ENCODE measurements at regions not wholly inside any gene's neighbourhood (a gene's known extent, or its start where the extent isn't known, plus 50 kb on each side); places are given as distances from the start of the nearest gene placed in this dataset.
"Not testable (repeated sequence)": the region's sequence is repeated elsewhere in the genome, so short reads cannot be mapped to it uniquely, and the experiment has no call there.

DNA sequence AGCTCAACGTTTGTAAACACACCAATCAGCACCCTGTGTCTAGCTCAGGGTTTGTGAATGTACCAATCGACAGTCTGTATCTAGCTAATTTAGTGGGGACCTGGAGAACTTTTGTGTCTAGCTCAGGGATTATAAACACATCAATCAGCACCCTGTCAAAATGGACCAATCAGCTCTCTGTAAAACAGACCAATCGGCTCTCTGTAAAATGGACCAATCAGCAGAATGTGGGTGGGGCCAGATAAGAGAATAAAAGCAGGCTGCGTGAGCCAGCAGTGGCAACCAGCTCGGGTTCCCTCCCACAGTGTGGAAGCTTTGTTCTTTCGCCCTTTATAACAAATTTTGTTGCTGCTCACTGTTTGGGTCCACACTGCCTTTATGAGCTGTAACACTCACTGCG lies 136.3 kb upstream of the JADE1 start:
- DNase-seq, H3K27me3 Mint-ChIP-seq, H3K9me3 Mint-ChIP-seq, H3K4me1 Mint-ChIP-seq, H3K4me3 Mint-ChIP-seq, H3K36me3 Mint-ChIP-seq, CTCF ChIA-PET, H3K27ac Mint-ChIP-seq: not testable (repeated sequence)

DNA sequence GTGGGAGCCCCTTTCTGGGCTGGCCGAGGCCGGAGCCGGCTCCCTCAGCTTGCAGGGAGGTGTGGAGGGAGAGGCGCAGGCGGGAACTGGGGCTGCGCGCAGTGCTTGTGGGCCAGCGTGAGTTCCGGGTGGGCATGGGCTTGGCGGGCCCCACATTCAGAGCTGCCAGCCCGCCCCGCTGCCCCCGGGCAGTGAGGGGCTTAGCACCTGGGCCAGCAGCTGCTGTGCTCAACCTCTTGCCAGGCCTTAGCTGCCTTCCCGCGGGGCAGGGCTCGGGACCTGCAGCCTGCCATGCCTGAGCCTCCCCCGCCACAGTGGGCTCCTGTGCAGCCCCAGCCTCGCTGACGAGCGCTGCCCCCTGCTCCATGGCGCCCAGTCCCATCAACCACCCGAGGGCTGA lies 136.9 kb upstream of the JADE1 start:
- H3K4me1 Mint-ChIP-seq, H3K4me3 Mint-ChIP-seq, DNase-seq, H3K9me3 Mint-ChIP-seq, H3K27ac Mint-ChIP-seq, H3K36me3 Mint-ChIP-seq, H3K27me3 Mint-ChIP-seq, CTCF ChIA-PET: not testable (repeated sequence)

DNA sequence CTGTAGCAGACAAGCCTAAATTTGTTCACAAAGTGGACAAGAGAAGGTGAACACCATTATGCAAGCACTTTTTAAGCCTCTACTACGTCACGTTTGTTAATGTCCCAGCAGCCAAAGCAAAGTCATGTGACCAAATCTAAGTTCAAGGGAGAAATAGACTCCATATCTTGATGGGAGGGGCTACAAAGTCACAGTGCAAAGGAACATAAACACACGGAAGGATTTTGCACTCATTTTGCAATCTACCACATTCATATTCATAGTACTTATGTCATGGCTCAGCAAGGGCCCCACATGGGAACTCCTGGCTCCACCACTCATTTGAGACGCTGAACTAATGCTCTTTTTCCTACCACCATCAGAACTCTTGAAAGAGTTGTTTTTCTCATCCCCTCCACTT lies 139.0 kb upstream of the JADE1 start:
- no peaks in the 10 kb centered on the region for H3K4me1 Mint-ChIP-seq
- H3K27me3 Mint-ChIP-seq: no peaks in the 10 kb centered on the region
- no peak overlapping the region for H3K27ac Mint-ChIP-seq
- no peak for DNase-seq
- H3K36me3 Mint-ChIP-seq: no peaks in the 10 kb centered on the region
- CTCF ChIA-PET: no interaction called here
- H3K4me3 Mint-ChIP-seq: no peak overlapping the region
- no peaks in the 10 kb centered on the region for H3K9me3 Mint-ChIP-seq

DNA sequence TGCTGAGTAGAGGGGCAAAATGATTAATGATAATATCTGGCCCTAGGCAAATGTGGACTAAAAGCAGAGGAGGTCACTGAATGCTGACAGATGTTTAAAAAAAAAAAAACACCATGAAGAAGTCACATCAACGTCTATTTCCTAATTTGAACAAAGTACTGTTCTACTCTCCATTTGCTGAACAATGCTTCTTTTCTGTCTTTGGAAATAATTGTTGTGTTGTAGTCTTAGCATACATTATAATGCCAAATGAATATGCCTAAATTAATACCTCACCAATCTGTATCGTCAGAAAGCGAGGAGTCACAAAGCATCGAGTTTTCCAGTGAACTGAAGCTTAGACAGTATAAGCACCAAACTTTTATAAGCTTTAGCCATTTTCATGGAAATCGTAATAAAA lies 140.9 kb upstream of the JADE1 start:
- no peaks in the 10 kb centered on the region for H3K9me3 Mint-ChIP-seq
- DNase-seq: no peak
- CTCF ChIA-PET: no interaction called here
- H3K4me1 Mint-ChIP-seq: no peaks in the 10 kb centered on the region
- no peaks in the 10 kb centered on the region for H3K36me3 Mint-ChIP-seq
- H3K27me3 Mint-ChIP-seq: no peaks in the 10 kb centered on the region
- H3K4me3 Mint-ChIP-seq: no peak overlapping the region
- no peak overlapping the region for H3K27ac Mint-ChIP-seq

DNA sequence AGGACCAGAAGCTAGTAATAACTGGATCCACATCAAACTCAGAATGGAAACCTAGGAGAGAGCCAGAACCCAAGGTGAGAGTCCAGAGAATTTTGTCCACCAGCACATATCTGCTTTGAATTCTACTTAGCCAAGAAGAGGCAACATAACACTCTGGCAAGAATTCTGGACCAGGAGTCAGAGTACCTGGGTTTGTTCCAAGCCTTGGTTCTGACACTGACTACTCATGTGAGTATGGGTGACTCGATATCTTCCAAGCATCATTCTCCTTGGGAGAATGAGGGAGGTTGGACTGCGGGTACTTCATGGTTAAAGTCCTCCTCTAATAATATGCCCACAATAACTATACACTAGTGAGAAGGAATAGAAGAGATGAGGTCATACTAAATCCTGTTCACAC lies 144.0 kb upstream of the JADE1 start:
- H3K27ac Mint-ChIP-seq: no peak overlapping the region
- DNase-seq: no peak
- CTCF ChIA-PET: no interaction called here
- H3K4me3 Mint-ChIP-seq: no peak overlapping the region
- H3K9me3 Mint-ChIP-seq: no peaks in the 10 kb centered on the region
- no peaks in the 10 kb centered on the region for H3K27me3 Mint-ChIP-seq
- peaks cover 3% of the 10 kb centered on the region for H3K4me1 Mint-ChIP-seq
- H3K36me3 Mint-ChIP-seq: no peaks in the 10 kb centered on the region

DNA sequence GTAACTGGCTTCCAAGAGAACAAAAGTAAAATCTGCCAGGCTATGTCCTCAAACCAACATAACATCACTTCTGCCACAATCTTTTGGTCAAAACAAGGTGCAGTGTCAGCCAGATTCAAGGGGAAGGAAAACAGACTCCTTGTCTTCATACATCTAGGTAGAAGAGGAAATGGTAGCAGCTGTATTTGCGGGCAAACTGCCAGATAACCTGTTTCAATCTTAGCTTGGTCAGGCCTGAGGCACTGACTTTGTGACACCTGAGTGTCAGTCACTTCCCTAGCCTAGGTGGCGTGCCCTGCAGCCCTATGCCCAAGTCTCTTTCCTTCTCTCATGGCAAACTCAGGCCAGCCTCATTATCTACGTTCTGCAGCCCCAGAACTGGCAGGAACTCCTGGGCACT lies 146.2 kb upstream of the JADE1 start:
- Mint-ChIP-seq H3K4me1 (peaks cover 3% of the 10 kb centered on the region), H3K9me3 (no peaks in the 10 kb centered on the region), H3K36me3 (no peaks in the 10 kb centered on the region), H3K4me3 (no peak overlapping the region), H3K27ac (no peak overlapping the region), H3K27me3 (no peaks in the 10 kb centered on the region)
- CTCF ChIA-PET: no interaction called here
- no peak for DNase-seq

DNA sequence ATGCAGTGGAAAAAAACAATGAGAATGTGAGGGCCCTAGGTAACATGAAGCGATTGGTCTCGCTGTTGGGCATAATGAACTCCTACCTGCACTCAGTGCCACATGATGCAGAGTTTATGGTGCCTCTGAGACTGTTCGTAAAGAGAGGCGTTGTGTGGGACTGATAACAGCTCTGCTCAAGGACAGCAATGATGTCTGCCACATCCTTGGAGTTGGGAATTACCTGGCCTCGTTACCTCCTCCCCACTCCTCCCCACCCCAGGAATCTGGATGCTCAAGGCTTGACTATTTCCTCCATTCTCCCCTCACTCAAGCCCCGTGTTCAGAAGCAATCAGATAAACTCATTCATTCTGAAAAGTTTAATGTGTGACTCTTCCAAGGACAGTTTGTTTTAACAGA lies 148.0 kb upstream of the JADE1 start:
- Mint-ChIP-seq H3K9me3 (no peaks in the 10 kb centered on the region), H3K4me1 (peaks cover 3% of the 10 kb centered on the region), H3K36me3 (no peaks in the 10 kb centered on the region), H3K27ac (no peak overlapping the region), H3K4me3 (no peak overlapping the region), H3K27me3 (no peaks in the 10 kb centered on the region)
- no peak for DNase-seq
- CTCF ChIA-PET: no interaction called here

DNA sequence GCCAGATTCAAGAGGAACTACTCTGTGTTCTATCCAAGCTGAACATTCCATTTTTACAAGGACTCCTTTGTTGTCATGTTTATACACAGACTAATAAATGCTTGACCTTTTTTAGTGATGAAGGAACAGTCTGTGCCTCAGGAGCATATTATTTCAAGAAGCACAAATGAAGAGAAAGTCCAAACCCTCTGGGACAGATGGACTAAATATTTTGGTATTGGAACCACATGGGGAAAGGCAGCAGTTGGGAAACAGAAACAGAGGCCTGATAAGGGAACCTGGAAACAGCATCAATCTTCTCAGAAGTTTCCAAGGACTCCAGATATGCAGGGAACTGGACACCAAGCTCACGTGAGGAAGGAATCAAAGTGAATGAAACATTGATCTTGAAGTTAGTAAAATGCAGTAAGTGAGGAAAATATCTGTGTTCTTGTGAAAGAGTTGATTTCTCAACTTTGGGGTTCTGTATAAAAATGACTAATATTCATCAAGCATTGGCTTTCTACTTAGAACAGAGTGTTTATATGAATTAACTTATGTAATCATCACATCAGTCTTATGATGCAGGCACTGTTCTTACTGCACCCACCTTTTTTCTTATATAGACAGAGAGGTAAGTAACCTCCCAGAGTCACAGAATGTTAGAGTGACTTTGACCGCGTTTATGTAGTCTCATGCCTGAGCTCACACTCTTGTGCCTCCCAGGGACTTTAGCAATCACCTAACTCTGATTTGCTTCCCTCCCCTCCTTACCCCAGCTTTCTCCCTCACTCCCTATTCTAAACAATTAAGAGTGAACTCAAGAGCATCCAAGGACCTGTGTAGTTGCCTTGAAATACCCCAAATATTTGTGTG lies 148.9 kb upstream of the JADE1 start:
- CTCF ChIA-PET: no interaction called here
- no peaks in the 10 kb centered on the region for H3K36me3 Mint-ChIP-seq

DNA sequence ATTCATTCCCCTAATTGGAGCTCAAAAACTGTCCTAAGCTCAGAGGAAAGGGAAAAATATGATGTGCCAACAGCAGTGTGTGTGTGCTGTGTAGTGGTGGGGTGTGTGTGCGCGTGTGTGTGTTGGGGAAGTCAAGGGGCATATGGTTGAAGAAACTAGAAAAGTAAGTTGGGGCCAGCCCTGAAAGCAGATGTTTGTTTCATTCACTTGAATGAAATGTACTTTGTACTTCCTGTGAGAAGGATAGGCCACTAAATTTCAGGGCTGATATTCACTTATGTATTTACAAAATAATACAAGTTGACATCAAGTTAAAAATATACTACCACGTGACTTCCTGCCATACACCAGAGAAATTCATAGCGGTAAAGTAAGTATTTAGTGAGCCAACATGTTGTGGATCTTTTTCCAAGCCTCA lies 151.3 kb upstream of the JADE1 start:
- CTCF ChIA-PET: no interaction called here
- peaks cover 3% of the 10 kb centered on the region for H3K27me3 Mint-ChIP-seq
- no peak overlapping the region for H3K27ac Mint-ChIP-seq
- H3K4me3 Mint-ChIP-seq: no peak overlapping the region
- no peaks in the 10 kb centered on the region for H3K9me3 Mint-ChIP-seq
- H3K4me1 Mint-ChIP-seq: peaks cover 3% of the 10 kb centered on the region
- DNase-seq: no peak
- no peaks in the 10 kb centered on the region for H3K36me3 Mint-ChIP-seq

More for the DNA sequence above, 148.9 kb upstream of the JADE1 start:
- H3K27ac Mint-ChIP-seq: no peak overlapping the region
- H3K9me3 Mint-ChIP-seq: no peaks in the 10 kb centered on the region
- H3K27me3 Mint-ChIP-seq: no peaks in the 10 kb centered on the region
- no peak overlapping the region for H3K4me3 Mint-ChIP-seq
- no peak for DNase-seq
- H3K4me1 Mint-ChIP-seq: peaks cover 3% of the 10 kb centered on the region

DNA sequence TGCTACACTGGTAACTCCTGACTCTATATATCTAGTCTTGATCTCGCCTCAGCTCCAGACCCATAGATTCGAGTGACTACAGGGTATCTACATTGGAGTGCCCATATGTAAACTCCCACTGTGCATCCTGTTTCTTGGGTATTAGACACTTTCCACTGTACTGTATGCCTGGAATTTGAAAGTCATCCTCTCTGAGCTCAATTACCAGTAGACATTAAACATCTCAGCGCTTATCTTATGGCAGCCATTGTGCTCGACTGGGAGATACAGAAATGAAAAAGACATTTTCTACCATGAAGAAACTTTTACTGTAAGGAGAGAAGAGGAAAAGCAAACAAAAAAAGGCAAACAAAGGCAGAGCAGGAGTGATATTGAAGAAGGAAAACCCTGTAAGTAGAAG lies 151.9 kb upstream of the JADE1 start:
- CTCF ChIA-PET: no interaction called here
- no peaks in the 10 kb centered on the region for H3K9me3 Mint-ChIP-seq
- peaks cover 3% of the 10 kb centered on the region for H3K27me3 Mint-ChIP-seq
- H3K4me1 Mint-ChIP-seq: no peaks in the 10 kb centered on the region
- no peak for DNase-seq
- no peaks in the 10 kb centered on the region for H3K36me3 Mint-ChIP-seq
- no peak overlapping the region for H3K4me3 Mint-ChIP-seq
- no peak overlapping the region for H3K27ac Mint-ChIP-seq

DNA sequence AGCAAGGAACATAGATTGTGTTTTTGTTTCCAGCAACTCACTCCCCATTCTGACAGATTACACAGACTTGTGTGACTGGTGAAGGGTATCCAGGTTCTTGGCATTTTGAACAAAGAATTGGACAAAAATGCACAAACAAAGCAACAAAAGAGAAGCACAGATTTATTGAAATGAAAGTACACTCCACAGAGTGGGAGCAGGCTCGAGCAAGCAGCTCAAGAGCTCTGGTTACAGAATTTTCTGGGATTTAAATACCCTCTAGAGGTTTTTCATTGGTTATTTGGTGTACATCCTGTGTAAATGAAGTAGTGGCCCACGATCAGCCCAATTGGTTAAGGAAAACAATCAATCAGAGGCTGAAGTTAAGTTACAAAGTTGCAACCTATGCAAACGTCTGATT lies 155.0 kb upstream of the JADE1 start:
- peaks cover 3% of the 10 kb centered on the region for H3K27me3 Mint-ChIP-seq
- no peaks in the 10 kb centered on the region for H3K36me3 Mint-ChIP-seq
- no peaks in the 10 kb centered on the region for H3K4me1 Mint-ChIP-seq
- H3K9me3 Mint-ChIP-seq: no peaks in the 10 kb centered on the region
- CTCF ChIA-PET: no interaction called here
- H3K27ac Mint-ChIP-seq: no peak overlapping the region
- no peak overlapping the region for H3K4me3 Mint-ChIP-seq
- DNase-seq: no peak

DNA sequence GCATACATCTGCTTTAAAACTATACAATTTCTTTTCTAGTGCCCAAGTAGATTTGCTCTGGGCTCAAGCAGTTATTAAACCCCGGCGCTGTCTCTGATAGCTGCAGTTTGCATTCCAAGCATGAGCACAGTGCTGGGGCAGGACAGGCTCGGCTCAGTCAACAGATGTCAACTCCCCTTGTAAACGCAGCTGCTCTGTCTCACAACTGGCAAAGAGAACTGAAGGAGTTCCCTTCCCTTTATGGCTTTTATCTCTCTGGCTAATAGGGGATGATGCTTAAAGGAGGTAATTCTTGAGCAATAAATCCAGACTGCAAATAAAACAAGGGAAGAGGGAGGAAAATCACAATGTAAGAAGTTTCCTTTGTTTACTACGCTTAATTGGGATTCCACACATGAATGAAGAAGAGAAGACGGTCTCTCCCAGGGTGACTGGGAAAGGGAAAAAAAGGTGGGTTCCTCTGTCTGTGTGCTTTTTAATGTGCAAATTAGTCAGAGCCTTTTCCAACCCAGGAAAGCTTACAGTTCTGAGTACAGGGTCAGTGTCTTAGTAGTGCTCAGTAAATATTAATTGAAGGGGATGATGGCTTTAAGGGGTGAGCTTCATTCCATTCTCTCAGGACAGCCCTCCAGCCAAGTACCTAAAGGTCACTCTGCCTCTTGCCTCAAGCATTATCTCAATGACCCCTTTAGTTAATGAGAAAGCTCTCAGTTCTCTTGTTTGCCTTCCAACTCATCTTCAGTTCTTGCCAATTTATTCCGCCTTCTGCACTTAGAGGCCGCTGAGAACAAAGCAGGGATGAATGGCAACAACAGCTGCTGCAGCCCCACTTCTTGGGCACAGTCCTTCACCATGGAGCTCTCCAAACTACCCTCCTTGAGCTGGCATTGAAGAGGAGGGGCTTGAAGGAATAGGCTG lies 155.7 kb upstream of the JADE1 start:
- Mint-ChIP-seq H3K36me3 (no peaks in the 10 kb centered on the region), H3K27me3 (peaks cover 3% of the 10 kb centered on the region), H3K9me3 (no peaks in the 10 kb centered on the region), H3K4me1 (no peaks in the 10 kb centered on the region), H3K27ac (no peak overlapping the region), H3K4me3 (no peak overlapping the region)
- CTCF ChIA-PET: no interaction called here
- no peak for DNase-seq

DNA sequence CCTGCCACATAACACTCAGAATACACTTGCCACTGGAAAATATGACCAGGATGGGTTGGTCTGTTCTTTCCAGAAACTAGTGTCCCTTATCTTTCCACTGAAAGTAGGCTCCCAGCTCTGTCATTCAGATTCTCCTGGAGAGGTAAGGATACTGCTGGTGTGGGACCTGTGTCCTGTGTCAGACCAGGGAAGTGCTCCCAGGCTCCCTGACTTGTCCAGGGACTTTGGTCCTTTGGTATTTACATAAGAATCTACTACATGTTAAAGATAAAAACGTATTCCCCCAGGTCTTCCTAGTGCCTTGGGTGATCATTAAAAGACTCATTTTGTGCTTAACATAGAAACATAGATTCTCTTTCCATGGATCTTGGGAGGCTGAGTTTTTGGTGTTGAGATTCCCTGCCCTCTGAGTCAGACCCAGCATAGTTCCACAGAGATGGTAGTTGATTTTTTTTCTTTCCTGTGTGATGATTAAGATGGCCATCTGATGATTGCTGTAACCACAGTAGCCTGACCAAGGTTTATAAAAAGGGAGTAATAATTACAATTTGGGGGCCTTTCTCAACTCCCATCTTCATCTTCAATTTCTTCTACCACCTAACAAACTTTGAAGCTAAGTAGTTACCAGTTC lies 159.8 kb upstream of the JADE1 start:
- peaks cover 2% of the 10 kb centered on the region for H3K9me3 Mint-ChIP-seq
- peaks cover 10% of the 10 kb centered on the region for H3K27me3 Mint-ChIP-seq
- H3K36me3 Mint-ChIP-seq: no peaks in the 10 kb centered on the region
- H3K27ac Mint-ChIP-seq: no peak overlapping the region
- no peak for DNase-seq
- H3K4me1 Mint-ChIP-seq: no peaks in the 10 kb centered on the region
- CTCF ChIA-PET: no interaction called here
- no peak overlapping the region for H3K4me3 Mint-ChIP-seq

DNA sequence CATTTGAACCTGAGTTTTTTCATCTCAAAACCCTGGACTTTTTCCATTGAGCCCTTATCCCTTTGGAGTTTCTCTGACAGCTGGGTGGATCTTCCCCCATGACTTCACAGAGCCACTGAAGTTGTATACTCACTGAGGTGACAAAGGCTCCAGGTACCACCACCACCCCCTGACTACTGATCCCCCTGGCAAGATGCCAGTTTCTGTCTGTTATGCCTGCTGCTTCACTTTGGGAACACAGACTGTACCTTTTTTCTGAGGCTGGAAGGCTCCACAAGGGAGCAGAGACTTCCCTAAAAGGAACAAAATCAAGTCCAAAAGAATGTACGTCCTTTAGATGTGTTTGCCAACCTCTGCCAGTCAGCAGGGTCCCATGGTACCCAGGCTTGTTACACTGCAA lies 160.3 kb upstream of the JADE1 start:
- CTCF ChIA-PET: no interaction called here
- no peak for DNase-seq
- no peaks in the 10 kb centered on the region for H3K36me3 Mint-ChIP-seq
- no peak overlapping the region for H3K27ac Mint-ChIP-seq
- peaks cover 2% of the 10 kb centered on the region for H3K9me3 Mint-ChIP-seq
- H3K4me3 Mint-ChIP-seq: no peak overlapping the region
- no peaks in the 10 kb centered on the region for H3K4me1 Mint-ChIP-seq
- H3K27me3 Mint-ChIP-seq: peaks cover 8% of the 10 kb centered on the region

DNA sequence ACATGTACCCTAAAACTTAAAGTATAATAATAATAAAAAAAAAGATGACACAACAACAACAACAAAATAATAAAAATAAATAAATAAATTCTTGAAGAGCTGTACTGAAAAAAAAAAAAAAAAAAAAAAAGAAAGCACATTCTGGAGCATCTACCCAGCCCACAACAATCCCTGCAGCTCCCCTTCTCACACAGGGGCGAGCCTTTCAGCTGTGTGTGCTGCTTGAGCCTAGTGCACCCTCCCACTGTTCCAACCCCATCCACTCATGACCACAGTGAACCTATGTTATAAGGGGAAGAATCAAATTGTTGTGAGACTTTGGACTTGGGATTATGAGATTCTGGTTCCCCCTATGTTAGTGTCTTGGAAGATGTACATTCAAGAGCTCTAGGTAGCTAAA lies 161.5 kb upstream of the JADE1 start:
- DNase-seq: no peak
- peaks cover 7% of the 10 kb centered on the region for H3K27me3 Mint-ChIP-seq
- peaks cover 2% of the 10 kb centered on the region for H3K9me3 Mint-ChIP-seq
- CTCF ChIA-PET: no interaction called here
- no peak overlapping the region for H3K4me3 Mint-ChIP-seq
- H3K36me3 Mint-ChIP-seq: no peaks in the 10 kb centered on the region
- H3K4me1 Mint-ChIP-seq: no peaks in the 10 kb centered on the region
- no peak overlapping the region for H3K27ac Mint-ChIP-seq
